ENCODE measurements at regions not wholly inside any gene's neighbourhood (a gene's known extent, or its start where the extent isn't known, plus 50 kb on each side); places are given as distances from the start of the nearest gene placed in this dataset.

DNA sequence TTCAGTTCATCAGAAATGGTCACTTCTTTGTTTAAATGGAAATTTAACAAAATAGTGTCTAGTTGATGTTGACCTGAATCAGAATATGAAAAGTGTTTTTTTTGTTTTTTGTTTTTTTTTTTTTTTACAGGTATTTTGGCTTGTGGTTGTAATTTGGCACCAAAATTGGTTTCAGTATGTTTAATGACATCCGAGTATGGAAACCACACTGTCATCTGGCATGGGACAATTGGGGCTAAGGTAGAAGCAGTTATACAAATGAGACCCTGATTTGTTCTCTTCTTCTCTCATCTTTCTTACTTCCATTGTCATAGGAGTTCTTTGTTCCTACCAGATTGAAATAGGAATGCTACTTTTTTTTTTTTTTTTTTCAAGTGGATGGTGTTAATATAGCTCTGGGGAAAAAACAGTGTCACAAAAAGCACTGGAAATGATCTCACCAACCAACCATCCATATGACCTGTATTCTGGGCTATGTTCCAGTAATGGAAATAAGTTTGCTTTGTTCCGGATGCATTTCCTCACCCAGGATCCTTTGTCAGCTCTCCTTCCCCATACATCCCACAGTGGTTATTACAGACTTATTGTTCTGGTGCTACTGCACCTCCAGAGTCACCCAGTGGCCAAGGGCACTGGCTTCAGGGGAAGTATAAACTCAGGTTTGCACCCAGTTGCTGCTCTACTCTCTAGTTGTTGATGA is 95.8 kb downstream of the ATXN3L start:
- Mint-ChIP-seq H3K27ac (no peak overlapping the region), H3K27me3 (no peaks in the 10 kb centered on the region), H3K4me1 (ENCODE audit: unreplicated experiment) (peaks cover 10% of the 10 kb centered on the region), H3K36me3 (no peaks in the 10 kb centered on the region), H3K4me3 (no peak overlapping the region), H3K9me3 (no peaks in the 10 kb centered on the region)
- TF ChIP-seq, protein P1, sequence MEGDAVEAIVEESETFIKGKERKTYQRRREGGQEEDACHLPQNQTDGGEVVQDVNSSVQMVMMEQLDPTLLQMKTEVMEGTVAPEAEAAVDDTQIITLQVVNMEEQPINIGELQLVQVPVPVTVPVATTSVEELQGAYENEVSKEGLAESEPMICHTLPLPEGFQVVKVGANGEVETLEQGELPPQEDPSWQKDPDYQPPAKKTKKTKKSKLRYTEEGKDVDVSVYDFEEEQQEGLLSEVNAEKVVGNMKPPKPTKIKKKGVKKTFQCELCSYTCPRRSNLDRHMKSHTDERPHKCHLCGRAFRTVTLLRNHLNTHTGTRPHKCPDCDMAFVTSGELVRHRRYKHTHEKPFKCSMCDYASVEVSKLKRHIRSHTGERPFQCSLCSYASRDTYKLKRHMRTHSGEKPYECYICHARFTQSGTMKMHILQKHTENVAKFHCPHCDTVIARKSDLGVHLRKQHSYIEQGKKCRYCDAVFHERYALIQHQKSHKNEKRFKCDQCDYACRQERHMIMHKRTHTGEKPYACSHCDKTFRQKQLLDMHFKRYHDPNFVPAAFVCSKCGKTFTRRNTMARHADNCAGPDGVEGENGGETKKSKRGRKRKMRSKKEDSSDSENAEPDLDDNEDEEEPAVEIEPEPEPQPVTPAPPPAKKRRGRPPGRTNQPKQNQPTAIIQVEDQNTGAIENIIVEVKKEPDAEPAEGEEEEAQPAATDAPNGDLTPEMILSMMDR (conservative IDR thresholded peaks at IDR 0.05) = no peak
- no peak for DNase-seq (ENCODE audit: extremely low spot score, unreplicated experiment)

DNA sequence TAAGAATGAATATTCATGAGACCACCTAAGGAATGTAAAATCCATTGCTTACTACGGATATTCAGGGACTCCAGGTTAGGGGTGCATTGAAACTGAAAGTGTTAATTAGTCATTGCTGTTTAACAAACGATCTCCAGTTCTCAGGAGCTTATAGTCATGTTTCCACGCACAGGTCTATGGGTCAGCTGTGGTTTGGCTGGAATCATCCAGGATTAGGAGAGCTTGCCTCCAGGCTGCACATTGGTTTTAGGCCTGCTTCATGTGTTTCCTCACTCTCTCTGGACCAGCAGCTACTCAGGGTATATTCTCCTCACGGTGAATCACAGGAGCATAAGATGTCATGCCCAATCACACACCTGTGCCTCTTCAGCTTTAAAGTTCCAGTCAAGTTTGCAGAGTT is 98.9 kb downstream of the ATXN3L start:
- Mint-ChIP-seq H3K4me1 (ENCODE audit: unreplicated experiment) (peaks cover 14% of the 10 kb centered on the region), H3K4me3 (no peak overlapping the region), H3K36me3 (no peaks in the 10 kb centered on the region), H3K27ac (peak overlapping the region; percentile 4), H3K9me3 (peaks cover 5% of the 10 kb centered on the region), H3K27me3 (no peaks in the 10 kb centered on the region)
- TF ChIP-seq, protein P1 (conservative IDR thresholded peaks at IDR 0.05) = no peak
- no peak for DNase-seq (ENCODE audit: extremely low spot score, unreplicated experiment)

DNA sequence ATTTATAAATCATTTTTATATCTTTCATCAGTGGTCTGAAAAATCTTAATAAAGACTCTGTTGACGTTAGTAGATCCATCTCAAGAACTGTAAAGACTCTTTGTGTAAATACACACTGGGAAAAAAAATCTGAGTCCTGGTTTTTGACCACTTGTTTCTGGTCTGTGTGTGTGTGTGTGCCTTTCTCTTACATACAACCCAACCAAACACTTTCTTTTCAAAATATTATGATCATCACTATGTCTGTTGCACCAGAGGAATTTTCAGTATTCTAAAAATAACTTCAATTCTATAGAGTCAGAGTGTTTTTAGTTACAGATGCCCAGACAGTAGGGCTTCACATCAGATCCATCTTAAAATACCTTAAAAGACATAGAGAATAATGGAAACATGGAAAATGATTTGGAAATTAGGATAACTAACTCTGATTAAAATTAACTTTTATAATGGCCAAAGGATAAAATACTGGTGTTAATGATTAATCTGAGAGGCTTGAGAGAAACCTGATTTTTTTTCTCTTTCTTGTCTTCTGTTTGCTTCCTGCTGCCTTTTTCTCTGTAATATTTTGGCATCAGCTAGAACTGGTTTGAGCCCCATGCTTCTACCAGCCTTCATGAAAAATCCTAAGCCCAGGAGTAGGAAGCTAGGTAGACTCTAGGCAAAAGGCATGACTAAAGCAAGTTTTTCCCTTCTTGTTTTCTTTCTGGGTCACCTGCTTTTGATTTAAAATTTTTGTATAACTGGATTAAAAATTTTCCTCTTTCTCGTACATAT is 99.7 kb downstream of the ATXN3L start:
- no peak overlapping the region for H3K27ac Mint-ChIP-seq
- H3K9me3 Mint-ChIP-seq = peaks cover 5% of the 10 kb centered on the region
- no peak overlapping the region for H3K4me3 Mint-ChIP-seq
- no peaks in the 10 kb centered on the region for H3K27me3 Mint-ChIP-seq
- DNase-seq (ENCODE audit: extremely low spot score, unreplicated experiment) = no peak
- TF ChIP-seq, protein P1 (conservative IDR thresholded peaks at IDR 0.05) = no peak
- H3K4me1 Mint-ChIP-seq (ENCODE audit: unreplicated experiment) = peaks cover 15% of the 10 kb centered on the region
- H3K36me3 Mint-ChIP-seq = no peaks in the 10 kb centered on the region

DNA sequence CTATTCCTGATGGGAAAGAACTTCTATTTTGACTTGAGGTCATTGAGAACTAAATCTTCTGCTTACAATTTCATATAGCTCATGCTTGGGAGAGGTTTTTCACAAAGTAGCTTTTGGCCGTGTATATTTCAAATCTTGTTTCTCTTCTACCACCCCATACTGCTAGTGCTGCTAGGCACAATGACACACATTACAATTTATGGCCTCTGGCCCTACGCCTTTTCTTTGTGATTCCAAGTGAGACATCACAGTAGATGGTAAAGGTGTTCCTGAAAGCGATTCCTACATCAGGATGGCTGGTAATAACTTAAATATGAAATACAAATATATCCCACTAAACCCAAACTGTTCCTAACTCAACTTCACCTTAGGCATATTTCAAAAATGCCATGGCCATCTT is 101.1 kb downstream of the ATXN3L start:
- Mint-ChIP-seq H3K27ac (no peak overlapping the region), H3K9me3 (peaks cover 5% of the 10 kb centered on the region), H3K27me3 (no peaks in the 10 kb centered on the region), H3K4me3 (no peak overlapping the region), H3K4me1 (ENCODE audit: unreplicated experiment) (peaks cover 15% of the 10 kb centered on the region), H3K36me3 (no peaks in the 10 kb centered on the region)
- no peak for DNase-seq (ENCODE audit: extremely low spot score, unreplicated experiment)
- TF ChIP-seq, protein P1 (conservative IDR thresholded peaks at IDR 0.05) = no peak

DNA sequence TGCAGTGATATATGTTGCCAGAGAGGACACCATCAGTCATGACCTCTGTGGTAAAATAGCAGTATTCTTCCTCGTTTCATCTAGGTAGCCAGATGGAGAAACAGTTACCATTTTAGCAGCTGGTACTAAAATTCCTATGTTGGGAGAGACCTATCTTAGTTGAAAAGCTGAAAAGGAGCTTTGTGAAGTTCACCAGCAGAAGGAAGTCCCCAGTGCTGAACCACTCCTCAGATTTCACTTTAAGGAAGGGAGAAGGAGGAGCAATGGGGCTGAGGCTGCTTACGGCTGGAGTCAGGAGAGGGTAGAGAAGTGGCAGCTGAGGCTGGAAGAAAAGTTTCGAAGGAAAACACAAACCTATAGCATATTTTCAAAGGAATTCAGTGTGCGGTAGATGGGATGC is 103.7 kb downstream of the ATXN3L start:
- TF ChIP-seq, protein P1 (conservative IDR thresholded peaks at IDR 0.05) = no peak
- Mint-ChIP-seq H3K27ac (no peak overlapping the region), H3K36me3 (no peaks in the 10 kb centered on the region), H3K4me1 (ENCODE audit: unreplicated experiment) (peaks cover 10% of the 10 kb centered on the region), H3K9me3 (peaks cover 5% of the 10 kb centered on the region), H3K4me3 (no peak overlapping the region), H3K27me3 (no peaks in the 10 kb centered on the region)
- DNase-seq (ENCODE audit: extremely low spot score, unreplicated experiment) = no peak

All from type B pancreatic cell (in vitro differentiated cells).